Testis (tissue), 2 donors: ENCODE measurements at regions not wholly inside any gene's neighbourhood (a gene's known extent, or its start where the extent isn't known, plus 50 kb on each side); places are given as distances from the start of the nearest gene placed in this dataset.

Experiments
- POLR2A ChIP-seq: fragments of 450-650 bp; IDR thresholded peaks from one replicate; pipeline ENCODE4 v1.6.1; 2017; ENCODE audit warnings: antibody characterized with exemption, mild to moderate bottlenecking, moderate library complexity
- TF ChIP-seq, protein P1 (sequence below), 3 experiments: fragments of 450-650 bp in 2 of 3; fragments of 200-600 bp in 1 of 3; sonication (generic) in 1 of 3; IDR thresholded peaks; one replicate each; pipeline ENCODE4 v1.5.1; 2016 to 2019; ENCODE audit warnings: antibody characterized with exemption in 3 of 3, mild to moderate bottlenecking in 2 of 3, moderate library complexity in 1 of 3

DNA sequence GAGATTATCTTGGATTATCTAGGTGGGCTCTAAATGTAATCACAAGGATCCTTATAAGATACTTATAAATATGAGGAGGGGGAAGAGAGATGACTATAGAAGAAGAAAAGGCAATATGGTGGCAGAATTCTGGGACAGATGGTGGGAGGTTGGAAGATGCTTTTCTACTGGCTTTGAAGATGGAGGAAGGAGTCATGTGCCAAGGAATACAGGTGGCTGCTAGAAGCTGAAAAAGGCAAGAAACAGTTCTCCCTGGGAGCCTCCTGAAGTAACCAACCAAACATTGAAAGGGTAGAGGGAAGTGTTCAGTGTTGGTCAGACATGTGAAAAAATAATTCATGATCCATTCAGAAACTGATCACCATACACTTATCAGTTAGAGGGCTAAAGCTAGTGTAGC, 213.3 kb downstream of the WDR11 start:
- TF ChIP-seq POLR2A: no peak
- TF ChIP-seq, protein P1, sequence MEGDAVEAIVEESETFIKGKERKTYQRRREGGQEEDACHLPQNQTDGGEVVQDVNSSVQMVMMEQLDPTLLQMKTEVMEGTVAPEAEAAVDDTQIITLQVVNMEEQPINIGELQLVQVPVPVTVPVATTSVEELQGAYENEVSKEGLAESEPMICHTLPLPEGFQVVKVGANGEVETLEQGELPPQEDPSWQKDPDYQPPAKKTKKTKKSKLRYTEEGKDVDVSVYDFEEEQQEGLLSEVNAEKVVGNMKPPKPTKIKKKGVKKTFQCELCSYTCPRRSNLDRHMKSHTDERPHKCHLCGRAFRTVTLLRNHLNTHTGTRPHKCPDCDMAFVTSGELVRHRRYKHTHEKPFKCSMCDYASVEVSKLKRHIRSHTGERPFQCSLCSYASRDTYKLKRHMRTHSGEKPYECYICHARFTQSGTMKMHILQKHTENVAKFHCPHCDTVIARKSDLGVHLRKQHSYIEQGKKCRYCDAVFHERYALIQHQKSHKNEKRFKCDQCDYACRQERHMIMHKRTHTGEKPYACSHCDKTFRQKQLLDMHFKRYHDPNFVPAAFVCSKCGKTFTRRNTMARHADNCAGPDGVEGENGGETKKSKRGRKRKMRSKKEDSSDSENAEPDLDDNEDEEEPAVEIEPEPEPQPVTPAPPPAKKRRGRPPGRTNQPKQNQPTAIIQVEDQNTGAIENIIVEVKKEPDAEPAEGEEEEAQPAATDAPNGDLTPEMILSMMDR (IDR thresholded peaks at IDR 0.05): no peak
